Activated CD8-positive, alpha-beta T cell treated with anti-CD3 and anti-CD28 coated beads for 36 hours (primary cell): ENCODE measurements at regions not wholly inside any gene's neighbourhood (a gene's known extent, or its start where the extent isn't known, plus 50 kb on each side); places are given as distances from the start of the nearest gene placed in this dataset.
"Not testable (repeated sequence)": the region's sequence is repeated elsewhere in the genome, so short reads cannot be mapped to it uniquely, and the experiment has no call there.

Experiments used
- ATAC-seq: fragments of 200-7000 bp; cut with Tn5 transposase; one replicate; pipeline ENCODE4 v1.10.0; 2021; ENCODE audit warnings: mild to moderate bottlenecking, moderate library complexity
- CTCF ChIA-PET: fragments of 350-600 bp; sonication (Branson Sonifier 250); formaldehyde crosslinking; loops from one replicate; lab custom pipeline; 2021; ENCODE audit warnings: antibody characterized with exemption; lab: Charles Lee
- POLR2A ChIA-PET: fragments of 350-600 bp; sonication (Branson Sonifier 250); formaldehyde crosslinking; loops from one replicate; lab custom pipeline; 2021; ENCODE audit warnings: antibody characterized with exemption; lab: Charles Lee
- DNase-seq: peaks from one replicate; pipeline ENCODE4 v3.0.0-alpha.2; 2020
- H3K27ac Mint-ChIP-seq: one replicate; pipeline ENCODE4 v1.8.0; 2021; ENCODE audit warnings: mild to moderate bottlenecking, mixed read lengths
- H3K27me3 Mint-ChIP-seq: one replicate; pipeline ENCODE4 v1.8.0; 2021; ENCODE audit warnings: mixed read lengths
- H3K36me3 Mint-ChIP-seq: one replicate; pipeline ENCODE4 v1.8.0; 2021; ENCODE audit warnings: low read depth, mixed read lengths
- H3K4me1 Mint-ChIP-seq: one replicate; pipeline ENCODE4 v1.8.0; 2021; ENCODE audit warnings: low read depth, mixed read lengths
- H3K4me3 Mint-ChIP-seq: one replicate; pipeline ENCODE4 v1.8.0; 2021; ENCODE audit warnings: mild to moderate bottlenecking, moderate library complexity, mixed read lengths
- H3K9me3 Mint-ChIP-seq: one replicate; pipeline ENCODE4 v1.8.0; 2021; ENCODE audit warnings: mixed read lengths
- CTCF ChIP-seq: fragments of 200-600 bp; IDR thresholded peaks from one replicate; pipeline ENCODE4 v1.8.0; 2022; ENCODE audit warnings: antibody characterized with exemption, mild to moderate bottlenecking
- intact Hi-C: fragments of 100-400 bp; cut with micrococcal nuclease; formaldehyde crosslinking; loops from one replicate; pipeline ENCODE4 v1.10.0; 2022

GRCh38 chr13:72622546-72622945, 104.9 kb downstream of the MZT1 start:
- DNase-seq (no peak), ATAC-seq (no peak)
- Mint-ChIP-seq H3K27ac (no peak overlapping the region), H3K4me3 (no peak overlapping the region), H3K9me3 (no peaks in the 10 kb centered on the region), H3K4me1 (no peaks in the 10 kb centered on the region), H3K27me3 (peaks cover 3% of the 10 kb centered on the region), H3K36me3 (no peaks in the 10 kb centered on the region)
- ChIA-PET POLR2A (no interaction called here), CTCF (no interaction called here)
- intact Hi-C loops: no loop called here
- TF ChIP-seq CTCF: no peak

GRCh38 chr13:72620874-72621273, 106.6 kb downstream of the MZT1 start:
- ChIA-PET POLR2A (no interaction called here), CTCF (no interaction called here)
- no peak for ATAC-seq
- Mint-ChIP-seq H3K27ac (no peak overlapping the region), H3K27me3 (peaks cover 1% of the 10 kb centered on the region), H3K36me3 (no peaks in the 10 kb centered on the region), H3K9me3 (no peaks in the 10 kb centered on the region), H3K4me3 (no peak overlapping the region), H3K4me1 (no peaks in the 10 kb centered on the region)
- TF ChIP-seq CTCF: no peak
- intact Hi-C loops: no loop called here
- DNase-seq: no peak

- CTCF ChIA-PET: no interaction called here
- no peak for TF ChIP-seq CTCF
- no peaks in the 10 kb centered on the region for H3K27me3 Mint-ChIP-seq
These were observed 109.5 kb downstream of the MZT1 start for GRCh38 chr13:72617951-72618350.

GRCh38 chr13:72617186-72617585, 110.2 kb downstream of the MZT1 start:
- intact Hi-C loops: no loop called here
- DNase-seq (no peak), ATAC-seq (no peak)
- Mint-ChIP-seq H3K9me3 (no peaks in the 10 kb centered on the region), H3K4me1 (no peaks in the 10 kb centered on the region), H3K4me3 (no peak overlapping the region), H3K27ac (no peak overlapping the region), H3K27me3 (no peaks in the 10 kb centered on the region), H3K36me3 (no peaks in the 10 kb centered on the region)
- TF ChIP-seq CTCF: no peak
- CTCF ChIA-PET: no interaction called here
- POLR2A ChIA-PET: no interaction called here

More at GRCh38 chr13:72617951-72618350, 109.5 kb downstream of the MZT1 start:
- Mint-ChIP-seq H3K27ac (no peak overlapping the region), H3K9me3 (no peaks in the 10 kb centered on the region), H3K4me3 (no peak overlapping the region), H3K36me3 (no peaks in the 10 kb centered on the region), H3K4me1 (no peaks in the 10 kb centered on the region)
- DNase-seq: no peak
- intact Hi-C loops: no loop called here
- POLR2A ChIA-PET: no interaction called here
- ATAC-seq: no peak

- not testable (repeated sequence) for H3K27me3 Mint-ChIP-seq, H3K36me3 Mint-ChIP-seq, H3K4me1 Mint-ChIP-seq
These were observed 117.1 kb downstream of the MZT1 start for GRCh38 chr13:72610251-72610891.

More at GRCh38 chr13:72610251-72610891, 117.1 kb downstream of the MZT1 start:
- intact Hi-C loops, ATAC-seq, H3K9me3 Mint-ChIP-seq, POLR2A ChIA-PET, DNase-seq, CTCF ChIA-PET, H3K27ac Mint-ChIP-seq, H3K4me3 Mint-ChIP-seq: not testable (repeated sequence)
